Cerebellar nuclear complex (tissue), 1 donor: ENCODE measurements at regions not wholly inside any gene's neighbourhood (a gene's known extent, or its start where the extent isn't known, plus 50 kb on each side); places are given as distances from the start of the nearest gene placed in this dataset.
"Not testable (repeated sequence)": the region's sequence is repeated elsewhere in the genome, so short reads cannot be mapped to it uniquely, and the experiment has no call there.

Source experiments
- DNase-seq, 2 experiments: peaks; one replicate each; lab custom pipeline; 2025; lab: John Stamatoyannopoulos, UW

- DNase-seq = no peak
These were observed 60.1 kb upstream of the FAM171A1 start for GRCh38 chr10:15430969-15431771.

GRCh38 chr10:15428681-15429080 is 57.6 kb upstream of the FAM171A1 start:
- no peak for DNase-seq

GRCh38 chr10:15427843-15428414 is 56.8 kb upstream of the FAM171A1 start:
- DNase-seq = no peak

- no peak for DNase-seq
These were observed 55.5 kb upstream of the FAM171A1 start for GRCh38 chr10:15426558-15426957.

GRCh38 chr10:15426115-15426514 is 55.0 kb upstream of the FAM171A1 start:
- no peak for DNase-seq

GRCh38 chr10:15421875-15422274 is 50.8 kb upstream of the FAM171A1 start:
- not testable (repeated sequence) for DNase-seq
